K562 (cell line): ENCODE measurements at regions not wholly inside any gene's neighbourhood (a gene's known extent, or its start where the extent isn't known, plus 50 kb on each side); places are given as distances from the start of the nearest gene placed in this dataset.

Experiments used
- ATAC-seq: fragments of 200-7000 bp; cut with Tn5 transposase; 3 replicates; pipeline ENCODE4 v1.9.1; 2020; ENCODE audit warnings: moderate library complexity
- BruUV-seq: library from RNA; stranded (reverse); fragments of 400-500 nt; replicated peaks from 2 replicates; lab custom pipeline; 2021; lab: Mats Ljungman, UMichigan
- CTCF ChIA-PET: fragments of 300-600 bp; formaldehyde crosslinking; extraction: SDS; loops from one replicate; lab custom pipeline; 2021; ENCODE audit warnings: low intra/inter-chr PET ratio; lab: Yijun Ruan, JAX
- POLR2A ChIA-PET: fragments of 300-600, 350-650 bp; sonication (Branson Sonifier 250); formaldehyde crosslinking; extraction: SDS; loops from one replicate; lab custom pipeline; 2021; ENCODE audit warnings: antibody characterized with exemption, inconsistent platforms; lab: Yijun Ruan, JAX
- DNase-seq, 4 experiments: peaks; one replicate each; pipeline versions ENCODE4 v3.0.0 to v3.0.0-alpha.2; 2011 to 2018; ENCODE audit warnings: low spot score in 3 of 4, mixed read lengths in 3 of 4; ENCODE audit errors: extremely low read depth in 1 of 4
- FAIRE-seq: peaks from 2 replicates; lab custom pipeline; 2011; peaks lifted over from hg19 to GRCh38; lab: Jason Lieb, UNC
- H2AFZ ChIP-seq: 2 replicates; pipeline ENCODE4 v1.6.0; 2011; ENCODE audit warnings: low read depth, low read length, control low read depth, inconsistent platforms
- H3K27ac ChIP-seq: fragments of 200-600 bp; 3 replicates; pipeline ENCODE4 v1.8.0; 2011; ENCODE audit warnings: low read depth, mild to moderate bottlenecking, control low read depth, inconsistent platforms, low read length, moderate library complexity, mixed read lengths; ENCODE audit errors: extremely low read depth
- H3K27me3 ChIP-seq, 2 experiments: fragments of 300-600 bp in 1 of 2; 2 replicates in 1 of 2; 3 replicates in 1 of 2; pipeline versions ENCODE4 v1.6.0 to v1.8.0; 2011; ENCODE audit warnings: inconsistent platforms in 2 of 2, low read length in 2 of 2, mild to moderate bottlenecking in 1 of 2, mixed read lengths in 1 of 2, moderate library complexity in 1 of 2; ENCODE audit not compliant: control insufficient read depth in 2 of 2, insufficient read depth in 2 of 2
- H3K36me3 ChIP-seq: fragments of 300-600 bp; 3 replicates; pipeline ENCODE4 v1.8.0; 2011; ENCODE audit warnings: mild to moderate bottlenecking, low read length, inconsistent platforms; ENCODE audit not compliant: control insufficient read depth, insufficient read depth
- H3K4me1 ChIP-seq, 2 experiments: fragments of 200-600 bp in 1 of 2; replicated peaks in 1 of 2; 2 replicates in 1 of 2; 3 replicates in 1 of 2; pipeline versions ENCODE4 v1.5.1 to v1.8.0; 2011; ENCODE audit warnings: inconsistent platforms in 2 of 2, low read length in 2 of 2, mild to moderate bottlenecking in 1 of 2, mixed read lengths in 1 of 2, moderate library complexity in 1 of 2; ENCODE audit not compliant: control insufficient read depth in 2 of 2, insufficient read depth in 2 of 2
- H3K4me2 ChIP-seq: 2 replicates; pipeline ENCODE4 v1.6.1; 2011; ENCODE audit warnings: low read length, control low read depth, inconsistent platforms, mixed read lengths; ENCODE audit not compliant: insufficient read depth
- H3K4me3 ChIP-seq: fragments of 200-600 bp; sonication (generic), shearing (Covaris generic); 2 replicates; pipeline ENCODE4 v1.5.1; 2016; ENCODE audit warnings: control low read depth, inconsistent platforms
- H3K79me2 ChIP-seq: fragments of 200-600 bp; 3 replicates; pipeline ENCODE4 v1.8.0; 2011; ENCODE audit warnings: low read length, inconsistent platforms; ENCODE audit not compliant: control insufficient read depth, insufficient read depth
- H3K9ac ChIP-seq, 2 experiments: 2 replicates each; pipeline versions ENCODE4 v1.6.0 to v1.6.1; 2011; ENCODE audit warnings: low read depth in 2 of 2, low read length in 2 of 2, control low read depth in 1 of 2, inconsistent platforms in 1 of 2, mild to moderate bottlenecking in 1 of 2, mixed read lengths in 1 of 2; ENCODE audit not compliant: insufficient read depth in 1 of 2
- H3K9me1 ChIP-seq: one replicate; pipeline ENCODE4 v1.6.0; 2011; ENCODE audit warnings: inconsistent platforms, mild to moderate bottlenecking, low read length, moderate library complexity; ENCODE audit not compliant: control insufficient read depth, insufficient read depth
- H3K9me3 ChIP-seq: replicated peaks from 2 replicates; pipeline ENCODE4 v1.5.1; 2011; ENCODE audit warnings: low read depth, low read length, inconsistent platforms; ENCODE audit not compliant: control insufficient read depth, insufficient read depth
- H4K20me1 ChIP-seq: replicated peaks from 2 replicates; pipeline ENCODE4 v1.6.1; 2011; ENCODE audit warnings: low read length, inconsistent platforms, mixed read lengths; ENCODE audit not compliant: control insufficient read depth, insufficient read depth
- FIP1L1 ChIP-seq: fragments of 200-400 bp; formaldehyde crosslinking; IDR thresholded peaks from 2 replicates; pipeline ENCODE4 v1.6.1; 2018; ENCODE audit warnings: mild to moderate bottlenecking, low read depth, low read length; ENCODE audit not compliant: poor library complexity, severe bottlenecking
- MBD2 ChIP-seq: sonication (generic); IDR thresholded peaks from 2 replicates; pipeline ENCODE4 v1.6.1; 2016; ENCODE audit warnings: low read depth, borderline replicate concordance
- ZNF449 ChIP-seq: fragments of 250-450 bp; sonication (Bioruptor Pico); IDR thresholded peaks from 2 replicates; pipeline ENCODE4 v1.8.0; 2022; ENCODE audit warnings: moderate library complexity, mild to moderate bottlenecking, inconsistent platforms
- in situ Hi-C: fragments of 300-500 bp; cut with MboI; formaldehyde crosslinking; loops from 4 replicates; pipeline ENCODE4 v1.15.0; 2018; ENCODE audit warnings: inconsistent platforms, mixed read lengths
- intact Hi-C: fragments of 100-400 bp; cut with micrococcal nuclease; formaldehyde crosslinking; loops from 2 replicates; pipeline ENCODE4 v1.14.2; 2022
- TF ChIP-seq, protein P1 (sequence below): fragments of 450-650 bp; formaldehyde crosslinking; conservative IDR thresholded peaks from 2 replicates; pipeline ENCODE4 v1.4.0; 2022; ENCODE audit warnings: mild to moderate bottlenecking, missing genetic modification characterization
- TF ChIP-seq, protein P2 (sequence below): fragments of 450-650 bp; IDR thresholded peaks from 2 replicates; pipeline ENCODE4 v1.6.1; 2017; ENCODE audit warnings: mild to moderate bottlenecking, moderate library complexity

DNA sequence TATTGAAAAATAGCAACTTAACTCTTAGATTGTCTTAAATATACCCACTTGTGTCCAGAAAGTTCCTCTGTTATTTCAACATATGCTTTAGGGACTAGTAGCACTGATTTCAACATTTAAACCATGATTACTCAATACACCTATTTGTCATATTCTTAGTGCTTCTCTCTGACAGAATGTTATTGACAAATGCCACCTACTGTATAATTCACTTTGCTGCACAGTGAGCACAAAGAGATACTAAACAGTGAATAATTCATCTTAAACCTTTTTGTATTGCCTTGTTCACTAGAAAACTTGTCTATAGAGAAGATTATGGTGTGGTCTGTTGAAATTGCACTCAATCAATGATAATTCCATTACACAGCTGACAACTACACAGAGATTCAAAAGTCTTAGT, 692.6 kb downstream of the PCDH17 start:
- H3K36me3 ChIP-seq = no peaks in the 10 kb centered on the region
- H3K4me1 ChIP-seq = no peaks in the 10 kb centered on the region
- H3K9ac ChIP-seq = no peak overlapping the region
- H3K4me2 ChIP-seq = no peak overlapping the region
- FAIRE-seq (no peak), ATAC-seq (no peak), DNase-seq (no peak)
- in situ Hi-C loops = no loop called here
- H4K20me1 ChIP-seq = no peaks in the 10 kb centered on the region
- BruUV-seq = no TSS peak
- TF ChIP-seq MBD2 (no peak), FIP1L1 (no peak), ZNF449 (no peak)
- TF ChIP-seq, protein P1, sequence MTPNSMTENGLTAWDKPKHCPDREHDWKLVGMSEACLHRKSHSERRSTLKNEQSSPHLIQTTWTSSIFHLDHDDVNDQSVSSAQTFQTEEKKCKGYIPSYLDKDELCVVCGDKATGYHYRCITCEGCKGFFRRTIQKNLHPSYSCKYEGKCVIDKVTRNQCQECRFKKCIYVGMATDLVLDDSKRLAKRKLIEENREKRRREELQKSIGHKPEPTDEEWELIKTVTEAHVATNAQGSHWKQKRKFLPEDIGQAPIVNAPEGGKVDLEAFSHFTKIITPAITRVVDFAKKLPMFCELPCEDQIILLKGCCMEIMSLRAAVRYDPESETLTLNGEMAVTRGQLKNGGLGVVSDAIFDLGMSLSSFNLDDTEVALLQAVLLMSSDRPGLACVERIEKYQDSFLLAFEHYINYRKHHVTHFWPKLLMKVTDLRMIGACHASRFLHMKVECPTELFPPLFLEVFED (CRISPR knock-in tag) = no peak
- TF ChIP-seq, protein P2, sequence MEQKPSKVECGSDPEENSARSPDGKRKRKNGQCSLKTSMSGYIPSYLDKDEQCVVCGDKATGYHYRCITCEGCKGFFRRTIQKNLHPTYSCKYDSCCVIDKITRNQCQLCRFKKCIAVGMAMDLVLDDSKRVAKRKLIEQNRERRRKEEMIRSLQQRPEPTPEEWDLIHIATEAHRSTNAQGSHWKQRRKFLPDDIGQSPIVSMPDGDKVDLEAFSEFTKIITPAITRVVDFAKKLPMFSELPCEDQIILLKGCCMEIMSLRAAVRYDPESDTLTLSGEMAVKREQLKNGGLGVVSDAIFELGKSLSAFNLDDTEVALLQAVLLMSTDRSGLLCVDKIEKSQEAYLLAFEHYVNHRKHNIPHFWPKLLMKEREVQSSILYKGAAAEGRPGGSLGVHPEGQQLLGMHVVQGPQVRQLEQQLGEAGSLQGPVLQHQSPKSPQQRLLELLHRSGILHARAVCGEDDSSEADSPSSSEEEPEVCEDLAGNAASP = no peak
- H3K79me2 ChIP-seq = no peaks in the 10 kb centered on the region
- H3K9me3 ChIP-seq = no peaks in the 10 kb centered on the region
- intact Hi-C loops = no loop called here
- H3K4me3 ChIP-seq = no peak overlapping the region
- no peak overlapping the region for H2AFZ ChIP-seq
- no peak overlapping the region for H3K27ac ChIP-seq
- H3K9me1 ChIP-seq = no peaks in the 10 kb centered on the region
- ChIA-PET POLR2A (no interaction called here), CTCF (no interaction called here)
- H3K27me3 ChIP-seq = no peaks in the 10 kb centered on the region
